ENCODE measurements at regions not wholly inside any gene's neighbourhood (a gene's known extent, or its start where the extent isn't known, plus 50 kb on each side); places are given as distances from the start of the nearest gene placed in this dataset.

- DNase-seq (ENCODE audit: low read depth) = no peak
Observed at GRCh38 chrX:69305333-69306062, 140.2 kb upstream of the PJA1 start.

GRCh38 chrX:69303231-69303630 lies 138.0 kb upstream of the PJA1 start:
- no peak for DNase-seq (ENCODE audit: low read depth)

- DNase-seq (ENCODE audit: low read depth) = no peak
Observed at GRCh38 chrX:69299951-69300714, 134.9 kb upstream of the PJA1 start.

DNA sequence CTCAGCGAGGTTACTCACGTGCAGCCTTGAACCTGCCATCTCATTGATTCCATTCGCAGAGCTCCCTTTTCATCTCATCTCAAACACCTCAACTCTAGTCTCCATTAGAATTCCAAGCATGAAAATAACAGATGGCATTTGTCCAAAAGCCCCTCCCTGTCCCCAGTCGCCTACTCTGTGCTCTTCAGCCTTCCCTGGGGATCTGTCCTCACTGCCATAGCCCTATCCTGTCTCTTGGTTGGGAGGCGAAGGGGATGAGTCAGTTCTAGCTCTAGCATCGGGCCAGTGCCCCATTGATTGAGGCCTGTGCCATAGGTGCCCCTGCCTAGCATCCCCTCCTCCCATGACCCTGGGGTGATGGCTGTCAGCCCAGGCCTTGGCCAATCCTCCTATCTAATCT lies 134.0 kb upstream of the PJA1 start:
- no peak for DNase-seq (ENCODE audit: low read depth)

DNA sequence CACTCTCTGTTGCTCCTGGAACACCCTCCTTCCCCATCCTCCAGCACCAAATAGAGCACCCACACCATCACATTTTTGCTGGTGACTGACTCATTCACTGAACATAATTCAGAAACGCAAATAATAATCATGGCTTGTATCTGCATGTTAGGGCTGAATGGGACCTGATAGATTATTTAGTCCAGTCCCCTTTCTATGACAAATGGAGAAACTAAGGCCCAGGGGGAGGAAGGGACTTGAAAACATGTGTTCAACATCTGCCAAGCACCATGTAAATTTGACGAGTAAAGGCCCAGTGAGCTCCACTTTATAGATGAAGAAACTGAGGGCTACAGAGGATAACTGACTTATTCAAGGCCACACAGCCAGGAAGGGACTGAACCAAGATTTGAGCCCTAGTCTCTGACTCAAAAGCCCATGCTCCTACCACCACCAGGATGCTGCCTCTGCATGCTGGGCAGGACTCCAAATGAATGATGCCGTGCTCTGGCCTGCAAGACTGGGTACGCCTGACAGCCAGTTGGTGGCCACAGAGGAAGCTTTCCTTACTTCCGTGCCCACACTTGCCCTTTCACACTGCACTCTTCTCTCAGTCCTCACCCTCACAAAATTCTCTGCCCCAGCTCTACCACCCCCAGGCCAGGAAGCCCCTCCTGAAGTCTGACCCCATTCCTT lies 133.3 kb upstream of the PJA1 start:
- no peak for DNase-seq (ENCODE audit: low read depth)

- no peak for DNase-seq (ENCODE audit: low read depth)
Observed at GRCh38 chrX:69297506-69297905, 132.3 kb upstream of the PJA1 start.

GRCh38 chrX:69293776-69294601 lies 128.7 kb upstream of the PJA1 start:
- no peak for DNase-seq (ENCODE audit: low read depth)

- DNase-seq (ENCODE audit: low read depth) = no peak
Observed at GRCh38 chrX:69291116-69291515, 125.9 kb upstream of the PJA1 start.

DNA sequence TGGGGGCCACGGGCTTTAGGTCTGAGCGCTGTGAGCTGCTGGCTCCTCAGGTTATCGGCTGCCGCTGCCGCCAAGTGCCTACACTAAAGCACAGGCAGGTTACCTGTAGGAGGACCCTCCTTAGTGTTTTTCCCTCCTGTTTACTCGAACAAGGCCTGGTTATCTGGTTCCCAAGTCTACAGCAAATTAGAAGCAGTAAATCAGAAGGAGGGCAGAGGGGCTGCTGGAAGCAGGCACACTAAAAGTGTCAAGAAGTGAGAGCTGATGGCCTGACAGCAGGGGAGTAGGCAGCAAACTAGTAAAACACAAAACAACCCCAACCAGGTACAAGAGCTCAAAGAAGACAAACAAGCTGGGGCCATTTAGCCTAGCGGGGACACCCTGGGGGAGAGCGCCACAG lies 125.0 kb upstream of the PJA1 start:
- no peak for DNase-seq (ENCODE audit: low read depth)

- no peak for DNase-seq (ENCODE audit: low read depth)
Observed at GRCh38 chrX:69289793-69290123, 124.5 kb upstream of the PJA1 start.

GRCh38 chrX:69289046-69289792 lies 124.0 kb upstream of the PJA1 start:
- no peak for DNase-seq (ENCODE audit: low read depth)

DNA sequence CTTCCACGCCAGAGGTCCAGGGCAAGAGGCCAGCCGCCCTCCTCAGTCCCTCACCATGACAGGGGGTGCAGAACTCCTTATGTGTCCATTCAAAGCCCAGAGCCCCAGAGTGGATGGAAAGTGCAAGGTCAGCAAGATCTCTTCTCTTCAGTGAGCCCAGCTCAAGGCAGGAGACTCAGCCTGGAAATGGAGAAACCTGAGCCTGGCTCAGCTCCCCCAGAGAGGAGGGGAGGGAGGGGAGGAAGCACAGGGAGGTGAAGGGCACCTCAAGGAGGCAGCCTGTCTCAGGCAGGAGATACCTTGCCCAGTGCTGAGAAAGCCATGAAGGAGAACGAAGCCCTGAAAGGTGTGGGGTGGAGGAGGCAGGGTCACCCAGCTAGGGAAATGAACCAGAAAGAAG lies 121.8 kb upstream of the PJA1 start:
- no peak for DNase-seq (ENCODE audit: low read depth)

- no peak for DNase-seq (ENCODE audit: low read depth)
Observed at GRCh38 chrX:69286565-69286906, 121.3 kb upstream of the PJA1 start.

DNA sequence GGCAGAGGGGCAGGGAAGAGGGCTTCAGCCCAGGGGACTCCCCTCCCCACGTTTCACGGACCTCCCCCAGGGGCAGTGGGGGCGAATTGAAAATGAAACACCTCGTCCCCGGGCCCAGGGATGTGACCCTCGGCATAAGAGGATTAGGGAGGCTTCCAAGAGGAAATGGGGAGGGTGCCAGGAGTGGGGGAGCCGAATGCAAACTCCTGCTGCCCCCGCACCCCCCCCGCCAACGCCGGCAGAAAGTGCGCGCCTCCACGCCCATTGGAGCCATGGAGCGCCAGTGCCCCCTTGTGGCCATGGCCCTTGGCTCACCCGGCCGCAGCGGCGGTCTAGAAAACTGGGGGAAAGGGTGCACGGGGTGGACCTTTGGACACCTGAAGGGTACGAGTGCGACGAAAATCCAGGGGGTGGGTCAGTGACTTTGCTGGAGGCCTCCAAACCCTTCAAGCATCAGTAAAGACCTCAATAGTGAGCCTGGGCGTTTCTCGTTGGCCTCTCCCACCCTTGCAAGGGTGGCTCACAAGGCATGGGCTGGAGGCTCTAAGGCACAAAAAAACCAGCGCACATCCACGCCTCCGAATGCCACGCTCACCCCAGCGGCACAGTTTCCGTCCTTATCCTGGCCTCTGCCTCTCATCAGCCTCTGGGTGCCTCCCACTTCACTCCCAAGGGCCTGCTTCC lies 120.8 kb upstream of the PJA1 start:
- no peak for DNase-seq (ENCODE audit: low read depth)

DNA sequence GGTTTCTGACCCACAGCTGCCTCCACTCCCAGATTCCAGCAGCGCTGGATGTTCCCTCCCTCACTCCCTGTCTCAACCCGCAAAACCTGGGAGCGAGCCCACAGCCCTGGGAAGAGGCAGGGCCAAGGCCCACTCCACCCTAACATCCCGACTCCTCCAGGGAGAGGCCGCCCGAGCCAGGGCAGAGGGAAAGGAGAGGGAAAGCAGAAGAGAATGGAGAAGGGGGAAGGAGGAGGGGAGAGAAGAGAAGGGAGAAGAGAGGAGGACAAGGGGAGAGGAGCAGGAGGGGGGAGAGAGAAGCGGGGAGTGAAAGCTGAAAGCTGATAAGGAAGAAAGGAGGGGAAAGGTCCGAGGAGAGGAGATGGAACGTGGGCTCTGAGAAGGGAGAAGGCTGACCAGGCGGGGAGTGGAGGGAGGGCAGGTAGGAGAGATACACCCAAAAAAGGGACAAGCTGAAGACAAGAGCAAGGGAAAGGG lies 120.2 kb upstream of the PJA1 start:
- DNase-seq (ENCODE audit: low read depth) = no peak

- DNase-seq (ENCODE audit: low read depth) = no peak
Observed at GRCh38 chrX:69284491-69284890, 119.2 kb upstream of the PJA1 start.

- no peak for DNase-seq (ENCODE audit: low read depth)
Observed at GRCh38 chrX:69282893-69283690, 117.8 kb upstream of the PJA1 start.

GRCh38 chrX:69280933-69281332 lies 115.7 kb upstream of the PJA1 start:
- DNase-seq (ENCODE audit: low read depth) = no peak

GRCh38 chrX:69279234-69279633 lies 114.0 kb upstream of the PJA1 start:
- no peak for DNase-seq (ENCODE audit: low read depth)

GRCh38 chrX:69278031-69278687 lies 112.9 kb upstream of the PJA1 start:
- DNase-seq (ENCODE audit: low read depth) = no peak
